GDM1 (cell line): ENCODE measurements at regions not wholly inside any gene's neighbourhood (a gene's known extent, or its start where the extent isn't known, plus 50 kb on each side); places are given as distances from the start of the nearest gene placed in this dataset.

Source experiments
- DNase-seq: peaks from one replicate; lab custom pipeline; 2025; lab: John Stamatoyannopoulos, UW

- no peak for DNase-seq
Observed at GRCh38 chr12:67427336-67427735, 158.2 kb downstream of the CAND1 start.

- no peak for DNase-seq
Observed at GRCh38 chr12:67428431-67428830, 159.3 kb downstream of the CAND1 start.

DNA sequence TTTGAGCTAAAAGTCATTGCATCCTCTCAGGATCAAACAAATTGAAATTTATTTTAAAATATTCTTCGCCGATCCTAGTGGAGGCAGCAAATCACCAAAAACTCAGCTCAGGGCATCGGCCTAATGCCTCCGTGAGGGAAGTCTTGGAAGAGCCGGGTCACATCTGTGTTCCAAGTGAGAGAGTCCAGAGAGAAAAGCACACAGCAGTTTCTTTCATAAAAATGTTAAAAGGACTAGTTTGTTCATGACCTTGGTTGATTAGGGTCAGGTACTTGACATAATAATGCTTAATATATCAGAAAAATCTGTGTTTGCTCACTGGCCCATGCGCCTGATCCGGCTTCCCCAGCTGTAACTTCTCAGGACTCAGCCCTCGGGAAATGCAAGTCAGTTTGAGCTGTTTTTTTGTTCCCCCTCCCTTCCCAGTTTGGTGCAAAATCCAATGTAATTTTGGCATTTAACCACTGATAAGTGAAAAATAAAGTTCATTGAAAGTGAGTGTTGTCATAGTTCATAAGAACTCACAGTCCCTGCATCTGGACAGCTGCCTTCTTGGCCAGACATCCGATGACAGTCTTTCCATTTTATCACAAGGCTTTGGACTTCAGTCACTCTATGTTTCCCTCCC is 161.7 kb downstream of the CAND1 start:
- no peak for DNase-seq

DNA sequence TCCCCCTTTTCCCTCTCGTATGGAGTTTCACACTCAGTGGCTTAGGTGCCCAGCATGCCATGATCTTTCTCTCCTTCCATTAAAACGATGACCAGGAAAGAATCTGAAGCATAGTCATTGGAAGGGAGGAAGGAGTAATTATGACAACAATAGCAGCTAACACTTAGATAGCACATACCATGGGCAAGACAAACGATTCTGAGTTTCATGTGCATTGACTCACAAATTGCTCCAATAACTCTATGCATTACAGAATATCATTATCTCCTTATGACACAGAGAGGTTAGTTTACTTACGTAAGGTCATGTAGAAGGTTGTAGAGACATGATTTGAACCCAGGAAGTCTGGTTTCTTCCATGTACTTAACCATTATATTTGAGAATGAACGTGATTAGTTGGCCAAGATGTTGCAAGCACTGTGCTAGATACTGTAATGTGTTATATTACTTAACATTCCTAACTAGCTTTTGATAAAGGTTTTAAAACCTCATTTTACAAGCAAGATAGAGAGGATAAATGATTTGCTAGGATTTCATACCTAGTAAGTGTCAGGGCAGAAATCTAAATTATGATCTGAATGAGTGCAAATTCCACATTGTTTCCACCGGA is 162.4 kb downstream of the CAND1 start:
- DNase-seq, result no peak

GRCh38 chr12:67433385-67434175 is 164.4 kb downstream of the CAND1 start:
- DNase-seq, result no peak

GRCh38 chr12:67434671-67435370 is 165.7 kb downstream of the CAND1 start:
- DNase-seq, result no peak

GRCh38 chr12:67436230-67436629 is 167.1 kb downstream of the CAND1 start:
- DNase-seq, result no peak

DNA sequence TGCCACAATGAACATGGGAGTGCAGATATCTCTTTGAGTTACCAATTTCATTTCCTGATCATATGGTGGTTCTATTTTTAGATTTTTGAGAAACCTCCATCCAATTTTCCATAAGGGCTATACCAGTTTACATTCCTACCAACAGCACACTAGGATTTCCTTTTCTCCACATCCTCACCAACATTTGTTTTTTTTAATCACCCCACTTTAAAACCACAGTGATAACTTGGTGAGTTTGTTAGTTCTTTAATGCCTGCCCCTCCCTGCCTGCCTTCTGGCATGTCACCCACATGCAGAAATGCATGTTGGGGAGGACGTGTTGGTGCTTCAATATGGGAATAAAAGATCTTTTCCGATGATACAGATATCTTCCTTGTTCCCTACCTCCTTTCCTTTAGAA is 167.9 kb downstream of the CAND1 start:
- DNase-seq, result no peak

GRCh38 chr12:67439611-67440010 is 170.5 kb downstream of the CAND1 start:
- no peak for DNase-seq

DNA sequence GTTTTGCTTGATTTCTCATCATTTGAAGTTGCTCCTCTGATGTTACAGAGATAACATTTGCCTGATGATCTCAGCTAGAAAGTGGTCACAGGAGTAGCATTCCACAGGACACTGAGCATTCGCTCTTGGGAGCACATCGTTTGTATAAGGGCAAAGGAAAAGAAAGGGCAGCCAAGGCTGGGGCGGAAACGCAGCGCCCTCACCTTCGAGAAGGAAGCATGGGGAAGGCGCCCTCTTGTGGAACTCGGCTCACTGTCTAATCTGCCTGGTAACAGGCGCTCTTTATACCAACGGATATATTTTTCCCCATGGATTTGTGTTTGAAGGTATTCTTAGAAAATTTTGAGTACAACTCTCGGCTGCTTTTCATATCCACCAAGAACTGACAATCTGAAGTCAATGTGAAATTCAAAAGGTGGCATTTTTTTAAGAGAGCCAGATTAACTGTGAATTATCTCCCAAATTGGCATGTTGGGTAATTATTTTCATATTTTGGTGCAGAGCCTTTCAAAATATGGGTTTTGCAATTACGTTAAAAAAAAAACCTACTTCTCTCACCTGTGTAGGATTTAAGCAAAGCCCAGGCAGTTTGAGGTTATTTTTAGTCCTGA is 172.7 kb downstream of the CAND1 start:
- no peak for DNase-seq

GRCh38 chr12:67442347-67442841 is 173.2 kb downstream of the CAND1 start:
- no peak for DNase-seq

DNA sequence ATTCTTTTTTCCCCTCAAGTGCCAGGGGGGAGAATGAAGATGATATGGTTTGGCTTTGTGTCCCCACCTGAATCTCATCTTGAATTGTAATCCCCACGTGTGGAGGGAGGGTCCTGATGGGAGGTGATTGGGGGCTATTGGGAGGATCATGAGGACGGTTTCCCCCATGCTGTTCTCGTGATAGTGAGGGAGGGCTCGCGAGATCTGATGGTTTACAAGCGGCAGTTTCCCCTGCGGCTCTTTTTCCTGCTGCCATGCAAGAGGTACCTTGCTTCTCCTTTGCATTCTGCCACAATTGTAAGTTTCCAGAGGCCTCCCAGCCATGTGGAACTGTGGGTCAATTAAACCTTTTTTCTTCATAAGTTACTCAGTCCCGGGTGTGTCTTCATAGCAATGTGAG is 173.7 kb downstream of the CAND1 start:
- DNase-seq, result no peak

DNA sequence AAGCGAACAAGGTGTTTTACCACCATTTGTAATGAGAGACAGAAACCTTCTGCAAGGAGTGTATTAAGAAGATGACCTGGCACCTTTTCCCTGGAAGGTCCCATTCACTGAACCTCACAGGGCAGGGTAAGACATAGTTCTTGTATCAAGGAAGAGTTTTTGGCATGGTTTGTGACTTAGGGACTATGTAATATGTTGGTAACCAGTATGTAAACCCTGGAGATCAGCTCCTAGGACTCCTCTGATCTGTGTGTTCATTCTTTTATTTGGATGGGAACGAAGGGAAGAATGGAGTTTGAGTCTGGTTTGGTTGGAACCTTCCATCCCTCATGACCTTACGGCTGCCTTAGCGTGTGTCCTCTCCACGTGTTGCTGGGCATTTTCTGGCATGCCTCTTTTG is 175.4 kb downstream of the CAND1 start:
- DNase-seq, result no peak

GRCh38 chr12:67446716-67447115 is 177.6 kb downstream of the CAND1 start:
- no peak for DNase-seq

DNA sequence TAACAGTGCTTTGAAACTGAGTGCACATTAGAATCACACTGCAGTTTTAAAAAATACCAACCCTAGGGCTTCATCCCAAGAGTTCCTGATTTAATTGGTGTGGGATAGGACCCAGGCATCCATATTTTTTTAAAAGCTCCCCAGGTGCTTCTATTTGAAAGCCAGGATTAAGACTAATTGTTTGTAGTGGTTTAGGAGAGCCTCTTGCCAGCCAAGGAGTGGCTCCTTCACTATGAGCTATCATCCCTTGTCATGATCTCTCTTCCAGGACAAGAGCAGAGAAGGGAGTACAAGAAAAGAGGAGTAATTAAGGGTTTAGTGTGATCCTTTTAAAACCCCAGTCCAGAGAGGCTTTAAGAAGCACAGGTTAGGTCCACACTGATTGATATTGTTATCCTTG is 178.0 kb downstream of the CAND1 start:
- no peak for DNase-seq

GRCh38 chr12:67449591-67450052 is 180.5 kb downstream of the CAND1 start:
- DNase-seq, result no peak

DNA sequence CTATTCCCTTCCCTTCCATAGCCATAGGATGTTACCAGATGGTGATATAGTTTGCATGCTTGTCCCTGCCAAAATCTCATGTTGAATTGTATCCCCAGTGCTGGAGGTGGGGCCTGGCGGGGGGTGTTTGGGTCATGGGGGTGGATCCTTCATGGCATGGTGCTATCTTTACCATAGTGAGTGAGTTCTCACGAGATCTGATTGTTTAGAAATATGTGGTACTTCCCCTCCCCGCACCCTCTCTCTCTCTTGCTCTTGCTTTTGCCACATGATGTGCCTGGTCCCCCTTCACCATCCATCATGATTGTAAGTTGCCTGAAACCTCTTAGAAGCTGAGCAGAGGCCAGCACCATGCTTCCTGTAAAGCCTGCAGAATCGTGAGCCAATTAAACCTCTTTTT is 181.3 kb downstream of the CAND1 start:
- DNase-seq, result no peak

DNA sequence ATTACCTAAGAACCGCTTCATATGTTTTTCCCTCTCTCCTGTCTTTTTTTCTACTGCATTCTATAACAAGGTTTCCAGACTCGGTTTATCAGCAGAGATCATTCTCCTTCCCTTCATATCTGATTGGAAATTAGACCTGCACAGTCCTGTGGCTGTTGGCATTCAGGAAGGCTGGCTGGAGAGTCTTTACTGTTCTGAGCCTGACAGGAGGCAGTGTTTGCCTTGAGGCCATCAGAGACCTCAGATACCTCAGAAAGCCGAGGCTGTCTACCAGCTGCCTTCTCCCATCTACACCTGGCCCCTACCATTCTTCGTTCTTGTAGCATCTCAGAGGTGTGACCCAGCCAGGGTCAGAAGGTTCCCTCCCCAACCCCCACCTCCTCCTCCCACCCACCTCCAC is 182.0 kb downstream of the CAND1 start:
- no peak for DNase-seq

GRCh38 chr12:67452119-67452805 is 183.1 kb downstream of the CAND1 start:
- DNase-seq, result no peak

DNA sequence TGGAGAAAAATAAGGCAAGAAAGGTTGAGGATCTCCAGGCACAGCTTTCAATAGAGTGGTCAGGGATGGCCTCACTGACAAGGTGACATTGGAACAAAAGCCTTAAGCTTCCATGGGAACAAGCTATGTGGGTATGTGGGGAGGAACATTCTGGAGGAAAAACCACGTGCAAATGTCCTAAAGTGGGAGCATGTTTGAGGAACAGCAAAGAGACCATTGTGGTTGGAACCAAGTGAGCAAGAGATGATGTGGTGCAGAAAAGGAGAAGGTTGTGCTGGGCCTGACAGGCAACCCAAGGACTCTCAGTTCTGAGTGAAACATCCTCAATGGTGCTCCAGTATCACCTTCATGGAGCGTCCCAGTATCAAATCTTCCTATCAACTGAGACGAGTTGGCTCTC is 184.0 kb downstream of the CAND1 start:
- no peak for DNase-seq

DNA sequence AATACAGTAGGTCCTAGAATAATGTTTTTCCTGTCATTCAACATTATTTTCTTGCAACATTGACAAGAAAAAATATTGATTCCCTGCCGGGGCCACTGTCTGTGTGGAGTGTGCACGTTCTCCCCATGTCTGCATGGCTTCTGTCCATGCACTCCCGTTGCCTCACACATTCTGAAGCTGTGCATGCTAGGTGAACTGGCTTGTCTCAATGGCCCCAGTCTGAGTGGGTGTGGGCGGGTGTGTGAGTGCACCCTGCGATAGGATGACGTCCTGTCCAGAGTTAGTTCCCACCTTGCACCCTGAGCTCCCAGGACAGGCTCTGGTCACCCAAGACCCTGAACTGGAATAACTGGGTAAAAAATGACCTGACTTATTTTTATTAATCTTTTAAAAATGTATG is 186.1 kb downstream of the CAND1 start:
- no peak for DNase-seq
